ENCODE measurements at regions not wholly inside any gene's neighbourhood (a gene's known extent, or its start where the extent isn't known, plus 50 kb on each side); places are given as distances from the start of the nearest gene placed in this dataset.

DNA sequence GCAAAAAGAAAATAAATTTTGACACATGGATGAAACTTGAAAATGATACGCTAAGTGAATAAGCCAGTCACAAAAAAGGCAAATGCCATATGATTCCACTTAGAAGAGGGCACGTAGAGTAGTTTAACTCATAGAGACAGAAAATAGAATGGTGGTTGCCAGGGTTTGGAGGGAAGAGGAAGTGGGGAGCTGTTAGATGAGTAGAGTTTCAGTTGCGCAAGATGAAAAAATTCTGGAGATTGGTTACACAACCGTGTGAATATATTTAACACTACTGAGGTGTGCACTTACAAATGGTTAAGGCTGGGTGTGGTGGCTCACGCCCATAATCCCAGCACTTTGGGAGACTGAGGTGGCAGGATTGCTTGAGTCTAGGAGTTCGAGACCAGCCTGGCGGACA is 93.4 kb upstream of the TMEM132E start:
- TF ChIP-seq, protein P1, sequence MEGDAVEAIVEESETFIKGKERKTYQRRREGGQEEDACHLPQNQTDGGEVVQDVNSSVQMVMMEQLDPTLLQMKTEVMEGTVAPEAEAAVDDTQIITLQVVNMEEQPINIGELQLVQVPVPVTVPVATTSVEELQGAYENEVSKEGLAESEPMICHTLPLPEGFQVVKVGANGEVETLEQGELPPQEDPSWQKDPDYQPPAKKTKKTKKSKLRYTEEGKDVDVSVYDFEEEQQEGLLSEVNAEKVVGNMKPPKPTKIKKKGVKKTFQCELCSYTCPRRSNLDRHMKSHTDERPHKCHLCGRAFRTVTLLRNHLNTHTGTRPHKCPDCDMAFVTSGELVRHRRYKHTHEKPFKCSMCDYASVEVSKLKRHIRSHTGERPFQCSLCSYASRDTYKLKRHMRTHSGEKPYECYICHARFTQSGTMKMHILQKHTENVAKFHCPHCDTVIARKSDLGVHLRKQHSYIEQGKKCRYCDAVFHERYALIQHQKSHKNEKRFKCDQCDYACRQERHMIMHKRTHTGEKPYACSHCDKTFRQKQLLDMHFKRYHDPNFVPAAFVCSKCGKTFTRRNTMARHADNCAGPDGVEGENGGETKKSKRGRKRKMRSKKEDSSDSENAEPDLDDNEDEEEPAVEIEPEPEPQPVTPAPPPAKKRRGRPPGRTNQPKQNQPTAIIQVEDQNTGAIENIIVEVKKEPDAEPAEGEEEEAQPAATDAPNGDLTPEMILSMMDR (IDR thresholded peaks at IDR 0.05): no peak
- TF ChIP-seq EZH2 (IDR thresholded peaks at IDR 0.05; ENCODE audit: borderline replicate concordance, insufficient read depth, low read depth, low read length, poor library complexity, severe bottlenecking): no peak
